ENCODE measurements at regions not wholly inside any gene's neighbourhood (a gene's known extent, or its start where the extent isn't known, plus 50 kb on each side); places are given as distances from the start of the nearest gene placed in this dataset.

DNA sequence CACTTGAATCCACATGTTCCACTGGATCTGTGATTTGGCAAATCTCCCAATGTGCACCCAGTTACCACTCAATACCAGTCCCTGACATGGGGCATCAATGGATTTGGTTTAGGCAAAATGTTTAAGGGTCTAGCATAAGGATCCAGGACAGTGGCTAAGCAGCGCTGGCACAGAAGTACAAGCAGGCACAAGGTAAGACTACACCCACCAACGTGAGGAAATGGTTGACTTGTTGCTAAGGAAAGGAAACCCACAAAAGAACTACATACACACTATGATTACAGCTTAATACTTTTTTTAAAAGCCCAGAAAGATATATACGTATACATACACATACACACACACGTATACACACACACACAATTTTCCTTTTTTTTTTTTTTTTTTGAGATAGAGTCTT, 79.0 kb downstream of the DNAAF9 start:
- TF ChIP-seq, protein P1, sequence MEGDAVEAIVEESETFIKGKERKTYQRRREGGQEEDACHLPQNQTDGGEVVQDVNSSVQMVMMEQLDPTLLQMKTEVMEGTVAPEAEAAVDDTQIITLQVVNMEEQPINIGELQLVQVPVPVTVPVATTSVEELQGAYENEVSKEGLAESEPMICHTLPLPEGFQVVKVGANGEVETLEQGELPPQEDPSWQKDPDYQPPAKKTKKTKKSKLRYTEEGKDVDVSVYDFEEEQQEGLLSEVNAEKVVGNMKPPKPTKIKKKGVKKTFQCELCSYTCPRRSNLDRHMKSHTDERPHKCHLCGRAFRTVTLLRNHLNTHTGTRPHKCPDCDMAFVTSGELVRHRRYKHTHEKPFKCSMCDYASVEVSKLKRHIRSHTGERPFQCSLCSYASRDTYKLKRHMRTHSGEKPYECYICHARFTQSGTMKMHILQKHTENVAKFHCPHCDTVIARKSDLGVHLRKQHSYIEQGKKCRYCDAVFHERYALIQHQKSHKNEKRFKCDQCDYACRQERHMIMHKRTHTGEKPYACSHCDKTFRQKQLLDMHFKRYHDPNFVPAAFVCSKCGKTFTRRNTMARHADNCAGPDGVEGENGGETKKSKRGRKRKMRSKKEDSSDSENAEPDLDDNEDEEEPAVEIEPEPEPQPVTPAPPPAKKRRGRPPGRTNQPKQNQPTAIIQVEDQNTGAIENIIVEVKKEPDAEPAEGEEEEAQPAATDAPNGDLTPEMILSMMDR (IDR thresholded peaks at IDR 0.05; ENCODE audit: borderline replicate concordance): no peak
- H3K9me3 ChIP-seq (replicated peaks): no peaks in the 10 kb centered on the region
- peaks cover 69% of the 10 kb centered on the region for H3K36me3 ChIP-seq
- H3K4me3 ChIP-seq: no peak overlapping the region
- H3K27me3 ChIP-seq (ENCODE audit: low read depth): no peaks in the 10 kb centered on the region
- H3K27ac ChIP-seq (replicated peaks): no peak overlapping the region
- peaks cover 34% of the 10 kb centered on the region for H3K4me1 ChIP-seq
- intact Hi-C loops (cut with micrococcal nuclease): no loop called here
- no peak for DNase-seq

DNA sequence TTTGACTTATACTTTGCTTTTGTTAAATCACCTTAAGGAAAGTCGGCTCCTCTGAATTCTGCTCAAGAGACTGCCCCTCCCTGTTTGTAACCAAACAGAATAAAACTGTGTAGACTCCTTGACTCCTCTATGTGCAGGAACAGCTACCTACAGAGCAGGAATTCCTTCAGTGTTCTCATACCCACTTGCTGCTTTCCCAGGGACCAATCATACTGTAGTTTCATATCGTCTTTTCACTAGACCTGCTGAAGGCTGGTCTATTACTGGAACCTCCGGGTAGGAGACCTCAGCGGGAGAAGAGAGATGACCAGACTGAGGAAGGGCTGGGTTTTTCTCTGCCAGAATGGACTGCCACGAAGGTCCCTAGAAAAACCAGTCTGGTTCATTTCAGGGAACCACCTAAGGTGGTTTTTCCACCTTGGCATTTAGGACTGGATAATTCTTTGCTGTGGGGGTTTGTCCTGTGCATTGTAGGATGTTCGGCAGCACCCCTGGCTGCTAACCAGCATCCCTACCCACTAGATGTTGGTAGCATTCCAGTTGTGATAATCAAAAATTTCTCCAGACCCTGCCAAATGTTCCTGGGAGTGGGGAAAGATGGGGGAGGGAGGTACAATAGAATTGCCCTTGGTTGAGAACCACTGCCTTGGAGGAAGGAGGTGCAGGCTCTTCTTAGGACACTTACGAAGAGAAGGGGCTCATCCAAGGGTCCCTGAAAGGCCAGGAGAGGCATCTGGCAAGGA, 80.5 kb downstream of the DNAAF9 start:
- H3K27ac ChIP-seq (replicated peaks): peak overlapping the region; percentile 77

DNA sequence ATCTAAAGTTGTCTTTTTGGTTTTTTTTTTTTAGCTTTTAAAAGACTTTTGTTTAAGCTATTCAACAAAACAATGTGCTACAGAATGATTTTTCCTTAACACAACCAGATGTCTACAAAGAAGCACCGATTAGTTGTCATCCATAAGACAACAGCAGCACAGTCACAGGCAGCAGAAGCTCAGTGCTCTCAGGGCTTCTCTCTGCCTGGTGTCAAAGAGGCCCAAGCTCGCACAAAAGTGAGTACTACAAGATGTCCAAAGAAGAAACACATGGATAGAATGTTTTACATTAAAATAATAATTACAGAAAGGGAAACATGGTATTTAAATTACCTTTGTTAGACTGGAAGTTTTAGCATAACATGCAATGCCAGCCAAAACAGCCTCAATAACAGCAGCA, 81.6 kb downstream of the DNAAF9 start:
- Histone ChIP-seq H3K4me1 (peaks cover 34% of the 10 kb centered on the region), H3K27ac (replicated peaks) (peak overlapping the region; percentile 77), H3K27me3 (ENCODE audit: low read depth) (no peaks in the 10 kb centered on the region), H3K36me3 (peaks cover 67% of the 10 kb centered on the region), H3K4me3 (no peak overlapping the region), H3K9me3 (replicated peaks) (no peaks in the 10 kb centered on the region)
- TF ChIP-seq, protein P1 (IDR thresholded peaks at IDR 0.05; ENCODE audit: borderline replicate concordance): no peak
- intact Hi-C loops (cut with micrococcal nuclease): no loop called here
- DNase-seq: no peak

More for the DNA sequence above, 80.5 kb downstream of the DNAAF9 start:
- intact Hi-C loops (cut with micrococcal nuclease): no loop called here
- Histone ChIP-seq H3K4me1 (peaks cover 34% of the 10 kb centered on the region), H3K9me3 (replicated peaks) (no peaks in the 10 kb centered on the region), H3K36me3 (peaks cover 65% of the 10 kb centered on the region), H3K27me3 (ENCODE audit: low read depth) (no peaks in the 10 kb centered on the region), H3K4me3 (peak overlapping the region; percentile 35)
- TF ChIP-seq, protein P1 (IDR thresholded peaks at IDR 0.05; ENCODE audit: borderline replicate concordance): no peak
- no peak for DNase-seq

DNA sequence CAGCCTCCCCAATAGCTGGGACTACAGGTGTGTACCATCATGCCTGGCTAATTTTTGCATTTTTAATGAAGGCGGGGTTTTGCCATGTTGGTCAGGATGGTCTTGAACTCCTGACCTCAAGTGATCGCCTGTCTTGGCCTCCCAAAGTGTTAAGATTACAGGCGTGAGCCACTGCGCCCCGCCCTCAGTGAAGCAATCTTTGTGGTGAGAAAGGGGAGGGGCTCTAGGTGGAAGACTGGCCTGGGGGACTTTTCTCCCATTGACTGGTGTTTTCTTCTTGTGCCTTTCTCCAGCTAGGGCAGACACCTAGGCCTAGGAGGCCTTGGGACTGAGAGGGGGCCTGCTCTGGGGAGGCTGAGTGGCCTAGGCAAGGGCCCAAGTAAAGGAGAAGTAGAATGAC, 84.1 kb downstream of the DNAAF9 start:
- H3K27ac ChIP-seq (replicated peaks): no peak overlapping the region
- H3K27me3 ChIP-seq (ENCODE audit: low read depth): no peaks in the 10 kb centered on the region
- H3K9me3 ChIP-seq (replicated peaks): no peaks in the 10 kb centered on the region
- H3K4me3 ChIP-seq: no peak overlapping the region
- peaks cover 31% of the 10 kb centered on the region for H3K4me1 ChIP-seq
- intact Hi-C loops (cut with micrococcal nuclease): no loop called here
- TF ChIP-seq, protein P1 (IDR thresholded peaks at IDR 0.05; ENCODE audit: borderline replicate concordance): no peak
- DNase-seq: no peak
- H3K36me3 ChIP-seq: peaks cover 60% of the 10 kb centered on the region

DNA sequence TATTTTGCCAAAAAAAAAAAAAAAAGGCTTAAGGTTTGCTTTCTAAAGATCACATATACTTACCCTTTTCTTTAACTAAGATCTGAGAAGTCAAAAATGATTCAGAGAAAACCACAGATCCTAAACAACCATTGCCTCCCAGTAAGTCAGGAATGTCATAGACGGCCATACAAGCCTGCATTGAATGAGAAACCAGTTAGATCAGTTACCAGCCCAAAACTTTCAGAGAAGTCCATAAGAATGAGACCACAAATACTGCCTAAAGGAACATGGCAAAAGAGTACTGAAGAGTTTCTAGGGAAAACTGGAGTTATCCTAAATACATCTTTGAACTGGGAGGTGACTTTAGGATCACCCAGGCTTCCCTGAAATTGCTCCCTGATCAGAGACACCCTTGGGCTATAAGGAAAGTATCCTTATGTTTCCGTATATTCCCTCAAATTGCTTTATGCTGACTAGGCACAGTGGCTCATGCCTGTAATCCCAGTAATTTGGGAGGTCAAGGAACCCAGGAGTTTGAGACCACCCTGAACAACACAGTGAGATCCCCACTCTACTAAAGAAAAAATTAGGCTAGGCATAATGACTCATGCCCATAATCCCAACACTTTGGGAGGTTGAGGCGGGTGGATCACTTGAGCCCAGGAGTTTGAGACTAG, 79.4 kb upstream of the SLC4A11 start:
- peaks cover 52% of the 10 kb centered on the region for H3K36me3 ChIP-seq
- intact Hi-C loops (cut with micrococcal nuclease): no loop called here

More for the DNA sequence above, 79.4 kb upstream of the SLC4A11 start:
- H3K4me3 ChIP-seq: no peak overlapping the region
- no peak overlapping the region for H3K27ac ChIP-seq (replicated peaks)
- no peak for DNase-seq
- no peaks in the 10 kb centered on the region for H3K27me3 ChIP-seq (ENCODE audit: low read depth)
- TF ChIP-seq, protein P1 (IDR thresholded peaks at IDR 0.05; ENCODE audit: borderline replicate concordance): no peak
- H3K9me3 ChIP-seq (replicated peaks): no peaks in the 10 kb centered on the region
- peaks cover 31% of the 10 kb centered on the region for H3K4me1 ChIP-seq
